Retina (tissue), 1 donor: ENCODE measurements at regions not wholly inside any gene's neighbourhood (a gene's known extent, or its start where the extent isn't known, plus 50 kb on each side); places are given as distances from the start of the nearest gene placed in this dataset.
"Not testable (repeated sequence)": the region's sequence is repeated elsewhere in the genome, so short reads cannot be mapped to it uniquely, and the experiment has no call there.

Source experiments
- DNase-seq: peaks from one replicate; pipeline ENCODE4 v3.0.0-alpha.2; 2016

GRCh38 chr4:121616449-121616848 is 80.3 kb downstream of the ANXA5 start:
- DNase-seq, result not testable (repeated sequence)

- no peak for DNase-seq
Observed at GRCh38 chr4:121614101-121614500, 82.7 kb downstream of the ANXA5 start.

DNA sequence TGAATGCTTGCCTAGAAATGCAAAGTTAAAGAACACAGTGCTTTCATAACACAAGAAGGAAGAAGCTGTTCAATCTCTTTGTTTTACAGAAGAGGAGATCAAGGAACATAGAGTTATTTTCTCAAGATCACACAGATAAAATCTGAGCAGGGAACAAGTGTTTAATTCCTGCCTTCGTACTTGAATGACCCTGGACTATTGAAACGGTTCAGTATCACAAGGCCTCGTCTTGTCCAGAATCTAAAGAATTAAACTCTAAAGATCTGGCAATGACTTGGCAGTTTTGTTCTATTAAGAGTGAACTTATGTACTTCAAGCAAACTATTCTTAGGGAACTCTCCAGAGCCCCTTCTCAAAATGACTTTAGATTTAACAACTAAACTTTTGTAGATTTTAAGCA is 97.7 kb downstream of the ANXA5 start:
- no peak for DNase-seq

DNA sequence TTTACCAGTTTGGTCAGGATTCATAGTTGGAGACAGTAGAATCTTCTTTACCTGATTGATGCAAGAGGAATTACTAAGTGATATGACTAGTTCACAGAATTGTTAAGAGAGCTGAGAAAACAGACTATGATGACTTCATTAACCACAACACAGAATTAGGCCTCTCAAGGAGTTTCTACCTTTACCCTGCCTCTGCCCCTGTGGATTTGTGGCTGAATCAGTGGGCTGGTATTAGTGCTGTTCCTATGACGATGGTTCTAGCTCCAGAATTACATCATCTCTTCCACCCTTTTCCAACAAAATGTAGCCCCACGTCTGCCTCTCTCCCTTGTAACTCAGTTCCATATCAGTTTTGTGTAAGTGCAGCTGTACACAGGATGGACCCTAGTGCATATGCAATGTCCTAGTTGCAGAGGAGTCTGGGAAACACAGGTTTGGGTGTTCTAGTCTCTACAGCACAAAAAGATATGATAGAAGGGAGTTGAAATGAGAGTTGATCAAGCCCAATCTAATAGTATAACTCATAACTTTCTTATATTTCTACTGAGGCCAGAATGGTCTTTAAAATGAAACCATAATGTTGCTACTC is 99.3 kb downstream of the ANXA5 start:
- no peak for DNase-seq

DNA sequence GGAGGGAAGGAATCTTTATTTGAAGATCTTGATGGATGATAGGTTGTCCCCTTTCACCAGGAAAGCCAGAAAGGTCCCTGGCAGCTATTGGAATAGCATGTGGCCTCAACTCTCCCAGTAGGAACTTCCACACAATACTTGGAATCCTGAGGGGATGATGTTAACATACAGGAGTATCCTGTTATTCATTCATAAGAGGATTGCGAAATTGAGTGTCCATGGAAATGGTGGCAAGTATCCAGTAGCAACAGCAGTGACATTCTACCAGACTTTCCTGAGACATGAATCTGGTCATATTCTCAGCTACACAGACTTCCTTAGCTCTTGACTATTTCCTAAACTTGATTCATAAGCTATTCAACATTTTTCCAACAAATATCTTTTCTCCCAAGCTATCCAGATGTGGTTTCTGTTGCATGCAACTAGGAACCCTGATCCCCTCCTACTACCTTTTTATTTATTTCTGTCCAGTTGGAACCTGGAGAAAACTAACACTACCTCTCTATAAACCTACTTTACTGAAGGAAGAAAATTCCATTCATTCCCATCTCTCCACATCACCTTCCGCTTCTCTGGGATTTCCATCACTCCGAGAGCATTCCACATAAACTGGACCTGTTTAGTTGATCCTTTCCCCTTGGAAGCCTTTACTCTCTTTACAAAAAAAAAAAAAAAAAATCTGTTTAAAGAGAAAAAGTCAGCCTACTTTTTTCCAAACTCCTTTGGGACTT is 101.8 kb downstream of the ANXA5 start:
- DNase-seq, result no peak

GRCh38 chr4:121593760-121594159 is 103.0 kb downstream of the ANXA5 start:
- no peak for DNase-seq

GRCh38 chr4:121592257-121592656 is 104.5 kb downstream of the ANXA5 start:
- DNase-seq, result not testable (repeated sequence)

DNA sequence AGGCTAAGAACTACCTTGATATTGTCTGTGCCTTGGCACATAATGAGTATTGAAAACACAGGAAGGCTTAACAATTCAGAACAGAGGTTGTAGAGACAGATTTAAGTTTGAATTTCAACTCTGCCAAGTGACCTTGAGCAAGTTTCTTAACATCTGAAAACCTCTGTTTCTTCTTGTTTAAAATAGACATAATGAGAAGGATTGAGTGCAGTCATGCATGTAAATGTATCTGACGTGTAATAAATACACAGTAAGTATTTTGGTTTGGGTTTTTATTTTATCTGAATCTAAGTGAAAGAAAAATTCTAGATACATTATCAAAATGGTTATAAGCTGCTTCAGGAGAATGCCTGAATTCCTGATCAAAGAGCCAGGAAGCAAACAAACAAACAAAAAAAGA is 111.9 kb downstream of the ANXA5 start:
- peak; percentile 18 for DNase-seq

- DNase-seq, result no peak
Observed at GRCh38 chr4:121583396-121583795, 113.4 kb downstream of the ANXA5 start.

- DNase-seq, result no peak
Observed at GRCh38 chr4:121582296-121582695, 114.5 kb downstream of the ANXA5 start.

DNA sequence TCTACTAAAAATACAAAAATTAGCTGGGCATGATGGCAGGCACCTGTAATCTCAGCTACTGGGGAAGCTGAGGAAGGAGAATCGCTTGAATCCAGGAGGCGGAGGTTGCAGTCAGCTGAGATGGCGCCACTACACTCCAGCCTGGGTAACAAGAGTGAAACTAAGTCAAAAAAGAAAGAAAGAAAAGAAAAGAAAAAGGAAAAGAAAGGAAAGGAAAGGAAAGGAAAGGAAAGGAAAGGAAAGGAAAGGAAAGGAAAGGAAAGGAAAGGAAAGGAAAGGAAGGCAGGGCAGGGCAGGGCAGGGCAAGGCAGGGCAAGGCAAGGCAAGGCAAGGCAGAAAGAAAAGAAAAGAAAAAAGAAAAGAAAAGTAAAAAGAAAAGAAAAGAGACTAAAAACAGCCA is 121.4 kb downstream of the ANXA5 start:
- DNase-seq, result not testable (repeated sequence)

- no peak for DNase-seq
Observed at GRCh38 chr4:121574618-121575017, 122.2 kb downstream of the ANXA5 start.

GRCh38 chr4:121567748-121568147 is 129.0 kb downstream of the ANXA5 start:
- no peak for DNase-seq

DNA sequence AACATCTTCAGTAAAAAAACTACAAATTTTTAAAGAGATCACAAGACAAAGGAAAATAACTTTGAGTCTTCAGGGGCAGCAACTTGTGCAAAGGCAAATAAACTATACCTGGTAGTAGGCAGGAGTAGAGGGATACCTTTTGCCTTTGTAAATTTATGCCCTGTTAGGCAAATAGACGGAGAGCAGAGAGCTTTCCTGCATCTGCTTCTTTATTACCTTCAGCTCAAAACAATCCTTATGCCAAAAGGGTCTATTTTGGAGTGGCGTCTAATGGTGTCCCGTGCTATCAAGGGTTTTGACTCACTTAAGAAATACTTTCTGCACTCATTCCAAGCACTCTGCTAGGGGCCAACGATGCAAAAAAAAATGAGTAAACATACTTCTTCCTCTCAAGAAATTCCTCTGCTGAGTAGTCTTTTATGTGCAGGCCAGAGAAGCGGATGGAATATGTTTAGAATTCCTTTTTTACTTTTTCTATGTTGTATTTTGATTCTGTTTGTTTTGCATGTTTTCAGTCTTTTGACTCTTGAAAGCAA is 131.9 kb downstream of the ANXA5 start:
- no peak for DNase-seq

GRCh38 chr4:121562811-121563210 is 134.0 kb downstream of the ANXA5 start:
- no peak for DNase-seq

GRCh38 chr4:121555315-121556107 is 141.3 kb downstream of the ANXA5 start:
- DNase-seq, result no peak

DNA sequence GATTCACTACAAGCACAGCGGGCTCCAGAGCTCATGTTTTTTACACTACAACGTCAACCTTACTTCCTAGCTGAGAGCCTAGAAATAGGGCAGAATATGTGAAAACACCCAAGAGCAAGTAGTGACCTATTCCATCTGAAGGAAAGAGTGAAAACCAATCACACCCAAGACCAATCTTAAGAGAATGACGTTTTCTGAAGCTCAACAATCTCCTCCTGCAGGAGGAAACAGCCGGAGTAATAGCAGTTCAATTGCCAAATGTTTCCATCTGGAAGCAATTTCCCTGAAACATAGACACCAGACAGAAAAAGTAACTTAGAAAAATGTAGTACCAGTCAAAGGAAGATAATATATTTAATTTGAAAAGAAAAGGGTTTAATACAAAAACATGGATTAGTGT is 142.4 kb downstream of the ANXA5 start:
- no peak for DNase-seq

DNA sequence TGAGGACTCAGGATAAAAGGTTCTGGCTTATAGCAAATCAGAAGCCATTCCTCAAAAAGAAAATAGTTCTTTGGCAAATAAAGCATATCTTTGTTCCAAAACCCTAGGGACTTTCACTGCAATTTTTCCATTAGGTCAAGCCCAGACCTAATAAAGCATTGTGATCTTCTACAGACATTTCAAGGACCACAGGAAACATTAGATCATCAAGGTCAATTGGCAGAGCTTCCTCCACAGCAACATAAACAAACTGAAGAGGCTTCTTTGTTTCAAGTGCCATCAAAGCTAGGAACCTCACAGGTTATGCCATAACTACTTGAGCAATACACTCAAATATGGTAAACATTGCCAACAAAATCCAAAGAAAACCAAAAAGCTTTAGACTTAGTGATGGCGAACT is 144.9 kb downstream of the ANXA5 start:
- no peak for DNase-seq

DNA sequence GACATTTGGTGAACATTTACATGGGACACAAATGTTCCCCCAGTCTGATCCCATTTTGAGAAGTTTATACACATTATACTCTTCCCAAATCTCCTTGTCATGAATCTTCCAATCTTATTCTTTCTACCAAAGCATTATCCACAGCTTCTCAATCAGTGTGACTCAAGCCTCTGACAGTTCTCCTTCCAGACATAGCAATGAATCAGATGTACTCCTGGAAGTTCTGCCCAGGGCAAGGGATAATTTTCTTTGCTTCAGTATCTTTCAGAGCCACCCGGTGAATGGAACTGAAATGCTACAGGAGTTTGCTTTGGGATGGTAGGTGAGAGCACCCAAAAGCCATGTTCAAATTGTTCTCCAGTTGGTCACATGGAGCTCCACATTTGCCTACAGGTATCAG is 145.5 kb downstream of the ANXA5 start:
- no peak for DNase-seq

- DNase-seq, result no peak
Observed at GRCh38 chr4:121541696-121542095, 155.1 kb downstream of the ANXA5 start.

GRCh38 chr4:121535351-121535750 is 154.5 kb upstream of the QRFPR start:
- DNase-seq, result no peak

- DNase-seq, result no peak
Observed at GRCh38 chr4:121534187-121534586, 153.4 kb upstream of the QRFPR start.

- no peak for DNase-seq
Observed at GRCh38 chr4:121526509-121526908, 145.7 kb upstream of the QRFPR start.
